K562 (cell line): ENCODE measurements at regions not wholly inside any gene's neighbourhood (a gene's known extent, or its start where the extent isn't known, plus 50 kb on each side); places are given as distances from the start of the nearest gene placed in this dataset.

Experiments
- ATAC-seq: fragments of 200-7000 bp; cut with Tn5 transposase; 3 replicates; pipeline ENCODE4 v1.9.1; 2020; ENCODE audit warnings: moderate library complexity
- BruUV-seq: library from RNA; stranded (reverse); fragments of 400-500 nt; replicated peaks from 2 replicates; lab custom pipeline; 2021; lab: Mats Ljungman, UMichigan
- CTCF ChIA-PET: fragments of 300-600 bp; formaldehyde crosslinking; extraction: SDS; loops from one replicate; lab custom pipeline; 2021; ENCODE audit warnings: low intra/inter-chr PET ratio; lab: Yijun Ruan, JAX
- POLR2A ChIA-PET: fragments of 300-600, 350-650 bp; sonication (Branson Sonifier 250); formaldehyde crosslinking; extraction: SDS; loops from one replicate; lab custom pipeline; 2021; ENCODE audit warnings: antibody characterized with exemption, inconsistent platforms; lab: Yijun Ruan, JAX
- DNase-seq, 4 experiments: peaks; one replicate each; pipeline versions ENCODE4 v3.0.0 to v3.0.0-alpha.2; 2011 to 2018; ENCODE audit warnings: low spot score in 3 of 4, mixed read lengths in 3 of 4; ENCODE audit errors: extremely low read depth in 1 of 4
- FAIRE-seq: peaks from 2 replicates; lab custom pipeline; 2011; peaks lifted over from hg19 to GRCh38; lab: Jason Lieb, UNC
- H2AFZ ChIP-seq: 2 replicates; pipeline ENCODE4 v1.6.0; 2011; ENCODE audit warnings: low read depth, low read length, control low read depth, inconsistent platforms
- H3K27ac ChIP-seq: fragments of 200-600 bp; 3 replicates; pipeline ENCODE4 v1.8.0; 2011; ENCODE audit warnings: low read depth, mild to moderate bottlenecking, control low read depth, inconsistent platforms, low read length, moderate library complexity, mixed read lengths; ENCODE audit errors: extremely low read depth
- H3K27me3 ChIP-seq, 2 experiments: fragments of 300-600 bp in 1 of 2; 2 replicates in 1 of 2; 3 replicates in 1 of 2; pipeline versions ENCODE4 v1.6.0 to v1.8.0; 2011; ENCODE audit warnings: inconsistent platforms in 2 of 2, low read length in 2 of 2, mild to moderate bottlenecking in 1 of 2, mixed read lengths in 1 of 2, moderate library complexity in 1 of 2; ENCODE audit not compliant: control insufficient read depth in 2 of 2, insufficient read depth in 2 of 2
- H3K36me3 ChIP-seq: fragments of 300-600 bp; 3 replicates; pipeline ENCODE4 v1.8.0; 2011; ENCODE audit warnings: mild to moderate bottlenecking, low read length, inconsistent platforms; ENCODE audit not compliant: control insufficient read depth, insufficient read depth
- H3K4me1 ChIP-seq, 2 experiments: fragments of 200-600 bp in 1 of 2; replicated peaks in 1 of 2; 2 replicates in 1 of 2; 3 replicates in 1 of 2; pipeline versions ENCODE4 v1.5.1 to v1.8.0; 2011; ENCODE audit warnings: inconsistent platforms in 2 of 2, low read length in 2 of 2, mild to moderate bottlenecking in 1 of 2, mixed read lengths in 1 of 2, moderate library complexity in 1 of 2; ENCODE audit not compliant: control insufficient read depth in 2 of 2, insufficient read depth in 2 of 2
- H3K4me2 ChIP-seq: 2 replicates; pipeline ENCODE4 v1.6.1; 2011; ENCODE audit warnings: low read length, control low read depth, inconsistent platforms, mixed read lengths; ENCODE audit not compliant: insufficient read depth
- H3K4me3 ChIP-seq: fragments of 200-600 bp; sonication (generic), shearing (Covaris generic); 2 replicates; pipeline ENCODE4 v1.5.1; 2016; ENCODE audit warnings: control low read depth, inconsistent platforms
- H3K79me2 ChIP-seq: fragments of 200-600 bp; 3 replicates; pipeline ENCODE4 v1.8.0; 2011; ENCODE audit warnings: low read length, inconsistent platforms; ENCODE audit not compliant: control insufficient read depth, insufficient read depth
- H3K9ac ChIP-seq, 2 experiments: 2 replicates each; pipeline versions ENCODE4 v1.6.0 to v1.6.1; 2011; ENCODE audit warnings: low read depth in 2 of 2, low read length in 2 of 2, control low read depth in 1 of 2, inconsistent platforms in 1 of 2, mild to moderate bottlenecking in 1 of 2, mixed read lengths in 1 of 2; ENCODE audit not compliant: insufficient read depth in 1 of 2
- H3K9me1 ChIP-seq: one replicate; pipeline ENCODE4 v1.6.0; 2011; ENCODE audit warnings: inconsistent platforms, mild to moderate bottlenecking, low read length, moderate library complexity; ENCODE audit not compliant: control insufficient read depth, insufficient read depth
- H3K9me3 ChIP-seq: replicated peaks from 2 replicates; pipeline ENCODE4 v1.5.1; 2011; ENCODE audit warnings: low read depth, low read length, inconsistent platforms; ENCODE audit not compliant: control insufficient read depth, insufficient read depth
- H4K20me1 ChIP-seq: replicated peaks from 2 replicates; pipeline ENCODE4 v1.6.1; 2011; ENCODE audit warnings: low read length, inconsistent platforms, mixed read lengths; ENCODE audit not compliant: control insufficient read depth, insufficient read depth
- FUS ChIP-seq: fragments of 200-400 bp; formaldehyde crosslinking; optimal IDR thresholded peaks from 2 replicates; pipeline ENCODE3; 2017; ENCODE audit warnings: low read depth, low read length
- GABPB1 ChIP-seq: sonication (generic); formaldehyde crosslinking; IDR thresholded peaks from 2 replicates; pipeline ENCODE4 v1.8.0; 2022; ENCODE audit warnings: mild to moderate bottlenecking, missing genetic modification reagents
- SREBF2 ChIP-seq: sonication (generic); formaldehyde crosslinking; IDR thresholded peaks from 2 replicates; pipeline ENCODE4 v1.4.0; 2020; ENCODE audit warnings: mild to moderate bottlenecking, missing genetic modification reagents
- SRF ChIP-seq, 2 experiments: fragments of 250-450, 450-650 bp in 1 of 2; sonication (Bioruptor Pico) in 1 of 2; sonication (generic) in 1 of 2; formaldehyde crosslinking; IDR thresholded peaks; 2 replicates each; pipeline versions ENCODE4 v1.5.0 to v1.5.1; 2020 to 2022; ENCODE audit warnings: mild to moderate bottlenecking in 1 of 2, missing genetic modification reagents in 1 of 2
- WGBS: fragments of 100-300 bp; shearing (Covaris generic); methylation state at CpG from one replicate; pipeline ENCODE4 v1.1.6; 2016; ENCODE audit warnings: low coverage, mixed read lengths; ENCODE audit not compliant: insufficient coverage; ENCODE audit errors: missing lambda C conversion rate; 5-methylcytosine and 5-hydroxymethylcytosine counted together
- in situ Hi-C: fragments of 300-500 bp; cut with MboI; formaldehyde crosslinking; loops from 4 replicates; pipeline ENCODE4 v1.15.0; 2018; ENCODE audit warnings: inconsistent platforms, mixed read lengths
- intact Hi-C: fragments of 100-400 bp; cut with micrococcal nuclease; formaldehyde crosslinking; loops from 2 replicates; pipeline ENCODE4 v1.14.2; 2022
- TF ChIP-seq, protein P1 (sequence below): fragments of 450-650 bp; IDR thresholded peaks from one replicate; pipeline ENCODE4 v1.6.1; 2018; ENCODE audit warnings: mild to moderate bottlenecking, moderate library complexity; ENCODE audit not compliant: partially characterized antibody
- TF ChIP-seq, protein P2 (sequence below), 2 experiments: fragments of 450-650 bp in 1 of 2; sonication (generic) in 1 of 2; formaldehyde crosslinking in 1 of 2; IDR thresholded peaks; 2 replicates each; pipeline versions ENCODE4 v1.7.1 to v1.9.0; 2016 to 2022; ENCODE audit warnings: inconsistent platforms in 1 of 2, mild to moderate bottlenecking in 1 of 2, missing genetic modification reagents in 1 of 2

DNA sequence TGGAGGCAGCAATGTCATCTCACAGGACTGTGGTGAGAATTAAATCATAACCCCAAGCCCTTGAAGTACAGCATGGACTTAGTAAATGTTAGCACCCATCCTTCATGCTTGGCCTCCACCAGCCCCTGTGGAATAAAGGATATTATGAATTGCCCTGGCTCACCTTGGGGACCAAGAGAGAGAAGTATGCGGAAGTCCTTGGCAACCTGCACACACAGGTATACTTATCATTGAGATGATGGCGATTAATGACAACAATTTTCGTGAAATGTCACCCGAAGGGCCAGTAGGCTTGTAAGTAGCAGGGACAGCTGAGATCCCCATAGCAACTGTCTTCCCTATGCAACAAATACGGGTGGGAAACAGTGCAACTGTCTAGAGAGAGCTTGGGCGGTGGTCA lies 102.0 kb downstream of the FAM43A start:
- no peak overlapping the region for H3K4me3 ChIP-seq
- ATAC-seq, result no peak
- CTCF ChIA-PET, result no interaction called here
- H3K4me2 ChIP-seq, result no peak overlapping the region
- peaks cover 5 to 24% of the 10 kb centered on the region in 2 experiments; a peak in 4 of 5 replicates for H3K27me3 ChIP-seq
- WGBS, result 0% methylated on average over 6 of the region's 6 CpGs
- no peak overlapping the region for H2AFZ ChIP-seq
- no peaks in the 10 kb centered on the region for H3K9me3 ChIP-seq
- no peaks in the 10 kb centered on the region for H3K9me1 ChIP-seq
- in situ Hi-C loops, result no loop called here
- DNase-seq, result no peak
- H4K20me1 ChIP-seq, result no peaks in the 10 kb centered on the region
- TF ChIP-seq FUS, result no peak
- TF ChIP-seq SRF (CRISPR knock-in tag; IDR thresholded peaks at IDR 0.05), result no peak
- TF ChIP-seq GABPB1 (CRISPR knock-in tag), result no peak
- TF ChIP-seq, protein P1, sequence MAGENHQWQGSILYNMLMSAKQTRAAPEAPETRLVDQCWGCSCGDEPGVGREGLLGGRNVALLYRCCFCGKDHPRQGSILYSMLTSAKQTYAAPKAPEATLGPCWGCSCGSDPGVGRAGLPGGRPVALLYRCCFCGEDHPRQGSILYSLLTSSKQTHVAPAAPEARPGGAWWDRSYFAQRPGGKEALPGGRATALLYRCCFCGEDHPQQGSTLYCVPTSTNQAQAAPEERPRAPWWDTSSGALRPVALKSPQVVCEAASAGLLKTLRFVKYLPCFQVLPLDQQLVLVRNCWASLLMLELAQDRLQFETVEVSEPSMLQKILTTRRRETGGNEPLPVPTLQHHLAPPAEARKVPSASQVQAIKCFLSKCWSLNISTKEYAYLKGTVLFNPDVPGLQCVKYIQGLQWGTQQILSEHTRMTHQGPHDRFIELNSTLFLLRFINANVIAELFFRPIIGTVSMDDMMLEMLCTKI, result no peak
- no peak for TF ChIP-seq SREBF2 (CRISPR knock-in tag)
- TF ChIP-seq, protein P2, sequence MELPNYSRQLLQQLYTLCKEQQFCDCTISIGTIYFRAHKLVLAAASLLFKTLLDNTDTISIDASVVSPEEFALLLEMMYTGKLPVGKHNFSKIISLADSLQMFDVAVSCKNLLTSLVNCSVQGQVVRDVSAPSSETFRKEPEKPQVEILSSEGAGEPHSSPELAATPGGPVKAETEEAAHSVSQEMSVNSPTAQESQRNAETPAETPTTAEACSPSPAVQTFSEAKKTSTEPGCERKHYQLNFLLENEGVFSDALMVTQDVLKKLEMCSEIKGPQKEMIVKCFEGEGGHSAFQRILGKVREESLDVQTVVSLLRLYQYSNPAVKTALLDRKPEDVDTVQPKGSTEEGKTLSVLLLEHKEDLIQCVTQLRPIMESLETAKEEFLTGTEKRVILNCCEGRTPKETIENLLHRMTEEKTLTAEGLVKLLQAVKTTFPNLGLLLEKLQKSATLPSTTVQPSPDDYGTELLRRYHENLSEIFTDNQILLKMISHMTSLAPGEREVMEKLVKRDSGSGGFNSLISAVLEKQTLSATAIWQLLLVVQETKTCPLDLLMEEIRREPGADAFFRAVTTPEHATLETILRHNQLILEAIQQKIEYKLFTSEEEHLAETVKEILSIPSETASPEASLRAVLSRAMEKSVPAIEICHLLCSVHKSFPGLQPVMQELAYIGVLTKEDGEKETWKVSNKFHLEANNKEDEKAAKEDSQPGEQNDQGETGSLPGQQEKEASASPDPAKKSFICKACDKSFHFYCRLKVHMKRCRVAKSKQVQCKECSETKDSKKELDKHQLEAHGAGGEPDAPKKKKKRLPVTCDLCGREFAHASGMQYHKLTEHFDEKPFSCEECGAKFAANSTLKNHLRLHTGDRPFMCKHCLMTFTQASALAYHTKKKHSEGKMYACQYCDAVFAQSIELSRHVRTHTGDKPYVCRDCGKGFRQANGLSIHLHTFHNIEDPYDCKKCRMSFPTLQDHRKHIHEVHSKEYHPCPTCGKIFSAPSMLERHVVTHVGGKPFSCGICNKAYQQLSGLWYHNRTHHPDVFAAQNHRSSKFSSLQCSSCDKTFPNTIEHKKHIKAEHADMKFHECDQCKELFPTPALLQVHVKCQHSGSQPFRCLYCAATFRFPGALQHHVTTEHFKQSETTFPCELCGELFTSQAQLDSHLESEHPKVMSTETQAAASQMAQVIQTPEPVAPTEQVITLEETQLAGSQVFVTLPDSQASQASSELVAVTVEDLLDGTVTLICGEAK (IDR thresholded peaks at IDR 0.05), result no peak
- TF ChIP-seq, protein P2 (CRISPR knock-in tag; IDR thresholded peaks at IDR 0.05), result no peak
- no peaks in the 10 kb centered on the region for H3K36me3 ChIP-seq
- intact Hi-C loops, result no loop called here
- no TSS peak for BruUV-seq
- H3K27ac ChIP-seq, result no peak overlapping the region
- POLR2A ChIA-PET, result no interaction called here
- no peaks in the 10 kb centered on the region for H3K79me2 ChIP-seq
- H3K4me1 ChIP-seq, result no peaks in the 10 kb centered on the region
- no peak overlapping the region for H3K9ac ChIP-seq
- no peak for FAIRE-seq
